Stimulated activated memory B cell treated with anti-CD40 and anti-IgM and Interleukin-4, amounts not matched to agents 10 μg/mL and 1 μg/mL and 100 μg/mL, for 72 hours (primary cell): ENCODE measurements at regions not wholly inside any gene's neighbourhood (a gene's known extent, or its start where the extent isn't known, plus 50 kb on each side); places are given as distances from the start of the nearest gene placed in this dataset.

Experiments
- ATAC-seq: fragments of 150-1000 bp; cut with Tn5 transposase; 2 replicates; pipeline ENCODE4 v1.10.0; 2021
- H3K27ac Mint-ChIP-seq: one replicate; pipeline ENCODE4 v1.8.0; 2022; ENCODE audit warnings: mild to moderate bottlenecking, mixed read lengths
- H3K27me3 Mint-ChIP-seq: one replicate; pipeline ENCODE4 v1.8.0; 2022; ENCODE audit warnings: mixed read lengths
- H3K36me3 Mint-ChIP-seq: one replicate; pipeline ENCODE4 v1.8.0; 2022; ENCODE audit warnings: mixed read lengths
- H3K4me1 Mint-ChIP-seq: one replicate; pipeline ENCODE4 v1.8.0; 2022; ENCODE audit warnings: mixed read lengths
- H3K4me3 Mint-ChIP-seq: one replicate; pipeline ENCODE4 v1.8.0; 2022; ENCODE audit warnings: mild to moderate bottlenecking, moderate library complexity, mixed read lengths
- H3K9me3 Mint-ChIP-seq: one replicate; pipeline ENCODE4 v1.8.0; 2022; ENCODE audit warnings: mixed read lengths

DNA sequence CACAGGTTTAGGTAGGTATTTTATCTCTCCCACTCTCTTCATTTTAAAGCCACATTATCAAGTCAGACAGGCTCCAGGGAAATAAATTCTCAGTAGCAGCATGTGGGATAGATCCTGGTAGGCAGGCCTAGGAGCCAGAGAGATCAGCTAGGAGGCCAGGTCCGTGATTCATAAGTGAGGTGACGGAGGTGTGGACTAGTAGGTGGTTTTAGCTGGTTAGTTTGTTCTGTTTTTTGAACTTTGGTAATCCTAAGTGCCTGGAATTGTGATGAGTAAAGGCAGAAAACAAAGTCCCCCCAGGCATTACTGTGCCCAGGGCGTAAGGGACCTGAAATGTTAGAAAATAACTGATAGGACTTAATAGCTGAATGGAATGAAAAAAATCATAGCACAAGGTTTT is 53.6 kb upstream of the E2F3 start:
- no peak overlapping the region for H3K27ac Mint-ChIP-seq
- no peak overlapping the region for H3K4me3 Mint-ChIP-seq
- ATAC-seq = no peak
- no peaks in the 10 kb centered on the region for H3K4me1 Mint-ChIP-seq
- H3K36me3 Mint-ChIP-seq = no peaks in the 10 kb centered on the region
- H3K9me3 Mint-ChIP-seq = peaks cover 5% of the 10 kb centered on the region
- H3K27me3 Mint-ChIP-seq = peaks cover 13% of the 10 kb centered on the region

DNA sequence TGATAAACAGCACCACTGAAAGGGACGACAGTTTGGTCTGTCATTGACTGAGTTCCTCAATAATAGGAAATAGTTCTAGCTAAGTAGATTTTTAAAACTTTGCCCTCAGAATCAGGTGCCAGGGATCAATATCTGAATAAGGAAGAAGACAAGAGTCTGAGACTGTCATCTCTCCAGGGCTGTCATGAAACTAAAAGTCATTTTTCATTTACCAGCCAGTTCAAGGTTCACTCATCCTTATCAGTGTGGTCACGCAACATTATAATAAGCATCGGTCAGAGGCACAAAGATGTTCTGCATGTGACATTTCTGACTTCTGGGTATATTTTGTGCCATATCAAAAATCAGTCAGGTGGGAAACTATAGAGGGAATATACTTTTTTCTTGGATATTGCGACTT is 52.5 kb upstream of the E2F3 start:
- Mint-ChIP-seq H3K4me1 (no peaks in the 10 kb centered on the region), H3K9me3 (peaks cover 5% of the 10 kb centered on the region), H3K4me3 (no peak overlapping the region), H3K27me3 (peaks cover 13% of the 10 kb centered on the region), H3K27ac (no peak overlapping the region), H3K36me3 (no peaks in the 10 kb centered on the region)
- no peak for ATAC-seq

DNA sequence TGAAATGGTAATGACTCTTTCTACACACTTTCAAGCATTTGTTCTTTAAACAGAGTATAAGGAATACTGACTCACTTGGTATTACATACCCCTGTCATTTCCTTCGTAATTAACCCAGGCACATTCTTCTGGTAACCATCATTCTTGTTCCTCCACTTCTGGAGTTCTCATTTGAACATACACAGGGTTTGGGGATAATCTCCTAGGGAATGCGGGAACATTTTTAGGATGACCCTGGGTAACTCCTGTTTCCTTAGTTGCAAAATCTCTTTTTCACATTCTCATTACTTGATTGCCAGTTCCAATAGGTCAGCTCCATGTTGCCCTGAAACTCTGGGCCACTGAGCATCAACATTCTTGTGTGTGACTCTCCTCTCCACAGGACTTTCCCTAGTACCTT is 51.5 kb upstream of the E2F3 start:
- Mint-ChIP-seq H3K9me3 (peaks cover 5% of the 10 kb centered on the region), H3K36me3 (no peaks in the 10 kb centered on the region), H3K4me3 (no peak overlapping the region), H3K4me1 (no peaks in the 10 kb centered on the region), H3K27me3 (peaks cover 13% of the 10 kb centered on the region), H3K27ac (no peak overlapping the region)
- no peak for ATAC-seq

DNA sequence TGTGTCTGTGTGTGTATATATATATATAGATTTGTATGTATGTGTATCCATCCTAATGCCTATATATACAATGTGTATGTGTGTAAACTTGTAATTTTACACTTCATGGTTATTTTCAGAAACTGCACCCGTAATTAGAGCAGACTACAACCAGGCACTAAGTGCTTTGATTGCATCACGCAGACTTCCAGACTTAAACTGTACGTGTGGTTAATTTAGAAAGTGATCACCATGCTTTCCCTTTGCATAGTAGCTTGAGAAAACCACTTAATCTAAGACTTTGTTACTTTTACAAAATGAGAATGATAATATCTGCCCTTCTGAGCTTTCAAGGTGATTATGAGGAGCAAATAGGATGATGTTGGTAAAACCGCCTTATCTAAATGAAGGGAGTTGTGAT is 50.1 kb upstream of the E2F3 start:
- Mint-ChIP-seq H3K9me3 (peaks cover 3% of the 10 kb centered on the region), H3K27me3 (peaks cover 14% of the 10 kb centered on the region), H3K4me3 (no peak overlapping the region), H3K4me1 (no peaks in the 10 kb centered on the region), H3K27ac (no peak overlapping the region), H3K36me3 (no peaks in the 10 kb centered on the region)
- ATAC-seq = no peak
